Hepatocyte (in vitro differentiated cells): ENCODE measurements at regions not wholly inside any gene's neighbourhood (a gene's known extent, or its start where the extent isn't known, plus 50 kb on each side); places are given as distances from the start of the nearest gene placed in this dataset.

ENCODE experiments used
- DNase-seq: peaks from one replicate; pipeline ENCODE4 v3.0.0-alpha.2; 2016; ENCODE audit warnings: low spot score
- H2AFZ ChIP-seq: fragments of 200-600 bp; sonication (generic); 2 replicates; pipeline ENCODE4 v1.6.0; 2016; ENCODE audit warnings: antibody characterized with exemption, mild to moderate bottlenecking
- H3K27ac ChIP-seq: fragments of 200-600 bp; sonication (generic); 2 replicates; pipeline ENCODE4 v1.5.1; 2016; ENCODE audit warnings: mild to moderate bottlenecking
- H3K27me3 ChIP-seq: fragments of 200-600 bp; sonication (generic); 2 replicates; pipeline ENCODE4 v1.6.1; 2016
- H3K36me3 ChIP-seq: fragments of 200-600 bp; sonication (generic); replicated peaks from 2 replicates; pipeline ENCODE4 v1.5.1; 2016; ENCODE audit warnings: low read depth; ENCODE audit not compliant: insufficient read depth
- H3K4me1 ChIP-seq: fragments of 200-600 bp; sonication (generic); 2 replicates; pipeline ENCODE4 v1.5.1; 2016; ENCODE audit warnings: mild to moderate bottlenecking, moderate library complexity; ENCODE audit not compliant: insufficient read depth
- H3K4me2 ChIP-seq: fragments of 200-600 bp; sonication (generic); 2 replicates; pipeline ENCODE4 v1.6.0; 2016
- H3K4me3 ChIP-seq: fragments of 200-600 bp; sonication (generic); 2 replicates; pipeline ENCODE4 v1.5.1; 2016; ENCODE audit warnings: mild to moderate bottlenecking
- H3K79me2 ChIP-seq: fragments of 200-600 bp; sonication (generic); 2 replicates; pipeline ENCODE4 v1.6.0; 2017; ENCODE audit warnings: mild to moderate bottlenecking
- H3K9me2 ChIP-seq: fragments of 200-600 bp; sonication (generic); replicated peaks from 2 replicates; pipeline ENCODE4 v1.6.0; 2017; ENCODE audit warnings: mild to moderate bottlenecking; ENCODE audit not compliant: insufficient read depth
- H3K9me3 ChIP-seq: fragments of 200-600 bp; sonication (generic); 2 replicates; pipeline ENCODE4 v1.5.1; 2016; ENCODE audit warnings: low read depth, mild to moderate bottlenecking
- H4K20me1 ChIP-seq: fragments of 200-600 bp; sonication (generic); 2 replicates; pipeline ENCODE4 v1.6.0; 2016; ENCODE audit warnings: mild to moderate bottlenecking; ENCODE audit not compliant: insufficient read depth, poor library complexity, severe bottlenecking
- CTCF ChIP-seq: fragments of 200-600 bp; sonication (generic); IDR thresholded peaks from 2 replicates; pipeline ENCODE4 v1.5.1; 2016; ENCODE audit warnings: antibody characterized with exemption, mild to moderate bottlenecking; ENCODE audit not compliant: poor library complexity
- EZH2 ChIP-seq: fragments of 200-600 bp; sonication (generic); IDR thresholded peaks from 2 replicates; pipeline ENCODE4 v1.6.1; 2016; ENCODE audit warnings: antibody characterized with exemption, mild to moderate bottlenecking, borderline replicate concordance
- EZH2phosphoT487 ChIP-seq: fragments of 200-600 bp; sonication (generic); IDR thresholded peaks from one replicate; pipeline ENCODE4 v1.6.1; 2018; ENCODE audit warnings: antibody characterized with exemption, mild to moderate bottlenecking, low read depth, moderate library complexity; ENCODE audit not compliant: unreplicated experiment, severe bottlenecking
- WGBS: methylation state at CpG from one replicate; pipeline ENCODE4 v1.1.6; 2016; ENCODE audit warnings: low lambda C conversion rate; ENCODE audit errors: missing lambda C conversion rate; 5-methylcytosine and 5-hydroxymethylcytosine counted together

GRCh38 chr5:27491746-27492439, 453.5 kb upstream of the CDH9 start:
- H3K27me3 ChIP-seq, result no peaks in the 10 kb centered on the region
- H3K4me2 ChIP-seq, result no peak overlapping the region
- H3K4me1 ChIP-seq, result no peaks in the 10 kb centered on the region
- TF ChIP-seq CTCF (no peak), EZH2 (no peak), EZH2phosphoT487 (no peak)
- H3K36me3 ChIP-seq, result no peaks in the 10 kb centered on the region
- H3K9me2 ChIP-seq, result no peaks in the 10 kb centered on the region
- H3K4me3 ChIP-seq, result no peak overlapping the region
- DNase-seq, result no peak
- H4K20me1 ChIP-seq, result no peaks in the 10 kb centered on the region
- H2AFZ ChIP-seq, result no peak overlapping the region
- 91% methylated on average over 3 of the region's 3 CpGs for WGBS
- H3K27ac ChIP-seq, result no peak overlapping the region
- no peaks in the 10 kb centered on the region for H3K9me3 ChIP-seq
- H3K79me2 ChIP-seq, result no peaks in the 10 kb centered on the region

GRCh38 chr5:27491047-27491446, 452.7 kb upstream of the CDH9 start:
- Histone ChIP-seq H3K4me3 (no peak overlapping the region), H3K4me1 (no peaks in the 10 kb centered on the region), H3K9me3 (no peaks in the 10 kb centered on the region), H3K4me2 (no peak overlapping the region), H2AFZ (no peak overlapping the region), H3K36me3 (no peaks in the 10 kb centered on the region), H3K9me2 (no peaks in the 10 kb centered on the region), H4K20me1 (no peaks in the 10 kb centered on the region), H3K79me2 (no peaks in the 10 kb centered on the region), H3K27me3 (no peaks in the 10 kb centered on the region), H3K27ac (no peak overlapping the region)
- 86% methylated on average over 2 of the region's 2 CpGs for WGBS
- DNase-seq, result no peak
- TF ChIP-seq EZH2, result no peak

- Histone ChIP-seq H3K9me2 (no peaks in the 10 kb centered on the region), H3K4me2 (no peak overlapping the region), H4K20me1 (no peaks in the 10 kb centered on the region), H3K4me1 (no peaks in the 10 kb centered on the region), H3K4me3 (no peak overlapping the region), H3K27me3 (no peaks in the 10 kb centered on the region), H3K79me2 (no peaks in the 10 kb centered on the region), H3K9me3 (no peaks in the 10 kb centered on the region), H2AFZ (no peak overlapping the region), H3K27ac (no peak overlapping the region), H3K36me3 (no peaks in the 10 kb centered on the region)
- WGBS, result 81% methylated on average over 1 of the region's 1 CpG
- no peak for DNase-seq
- TF ChIP-seq EZH2, result no peak
- TF ChIP-seq EZH2phosphoT487, result no peak
- TF ChIP-seq CTCF, result no peak
Measured at GRCh38 chr5:27489701-27490100, 451.3 kb upstream of the CDH9 start.

- Histone ChIP-seq H4K20me1 (no peaks in the 10 kb centered on the region), H3K4me1 (no peaks in the 10 kb centered on the region), H3K4me2 (no peak overlapping the region), H2AFZ (no peak overlapping the region), H3K36me3 (no peaks in the 10 kb centered on the region), H3K79me2 (no peaks in the 10 kb centered on the region), H3K9me2 (no peaks in the 10 kb centered on the region), H3K27ac (no peak overlapping the region), H3K9me3 (no peaks in the 10 kb centered on the region), H3K27me3 (no peaks in the 10 kb centered on the region), H3K4me3 (no peak overlapping the region)
- 50% methylated on average over 1 of the region's 1 CpG for WGBS
- DNase-seq, result no peak
- TF ChIP-seq CTCF (no peak), EZH2 (no peak)
Measured at GRCh38 chr5:27482663-27483062, 444.3 kb upstream of the CDH9 start.
